ACC112 (cell line): ENCODE measurements at regions not wholly inside any gene's neighbourhood (a gene's known extent, or its start where the extent isn't known, plus 50 kb on each side); places are given as distances from the start of the nearest gene placed in this dataset.

ENCODE experiments used
- H2AFZ ChIP-seq: fragments of 200-600 bp; sonication (generic); one replicate; pipeline ENCODE4 v1.6.0; 2017; ENCODE audit warnings: antibody characterized with exemption, low read length; ENCODE audit not compliant: unreplicated experiment
- H3K27ac ChIP-seq: fragments of 200-600 bp; sonication (generic); 2 replicates; pipeline ENCODE4 v1.5.1; 2014; ENCODE audit warnings: low read depth, mild to moderate bottlenecking, antibody characterized with exemption, low read length, moderate library complexity
- H3K27me3 ChIP-seq: fragments of 200-600 bp; sonication (generic); 2 replicates; pipeline ENCODE4 v1.6.1; 2014; ENCODE audit warnings: mild to moderate bottlenecking, antibody characterized with exemption, low read length, moderate library complexity, mixed read lengths; ENCODE audit not compliant: insufficient read depth
- H3K36me3 ChIP-seq: fragments of 200-600 bp; sonication (generic); 2 replicates; pipeline ENCODE4 v1.6.1; 2016; ENCODE audit warnings: mild to moderate bottlenecking, antibody characterized with exemption, low read length, moderate library complexity, mixed read lengths; ENCODE audit not compliant: insufficient read depth
- H3K4me1 ChIP-seq: fragments of 200-600 bp; sonication (generic); one replicate; pipeline ENCODE4 v1.6.1; 2016; ENCODE audit warnings: low read length, mixed read lengths; ENCODE audit not compliant: insufficient read depth, unreplicated experiment, control insufficient read depth
- H3K4me3 ChIP-seq: fragments of 200-600 bp; sonication (generic); 2 replicates; pipeline ENCODE4 v1.5.1; 2014; ENCODE audit warnings: mild to moderate bottlenecking, low read depth, low read length
- H3K79me2 ChIP-seq: fragments of 200-600 bp; sonication (generic); one replicate; pipeline ENCODE4 v1.6.0; 2016; ENCODE audit warnings: low read length; ENCODE audit not compliant: control insufficient read depth, unreplicated experiment, insufficient read depth

GRCh38 chr11:134008634-134009071 lies 51.9 kb upstream of the IGSF9B start:
- H3K4me1 ChIP-seq: no peaks in the 10 kb centered on the region
- no peak overlapping the region for H2AFZ ChIP-seq
- no peak overlapping the region for H3K4me3 ChIP-seq
- H3K36me3 ChIP-seq: no peaks in the 10 kb centered on the region
- peaks cover 31% of the 10 kb centered on the region for H3K27me3 ChIP-seq
- no peak overlapping the region for H3K27ac ChIP-seq
- H3K79me2 ChIP-seq: no peaks in the 10 kb centered on the region

GRCh38 chr11:134013518-134013917 lies 55.4 kb upstream of the JAM3 start:
- H3K79me2 ChIP-seq: no peaks in the 10 kb centered on the region
- peaks cover 60% of the 10 kb centered on the region for H3K27me3 ChIP-seq
- no peaks in the 10 kb centered on the region for H3K4me1 ChIP-seq
- no peak overlapping the region for H3K4me3 ChIP-seq
- H2AFZ ChIP-seq: no peak overlapping the region
- H3K27ac ChIP-seq: no peak overlapping the region
- no peaks in the 10 kb centered on the region for H3K36me3 ChIP-seq

GRCh38 chr11:134014511-134014910 lies 54.4 kb upstream of the JAM3 start:
- Histone ChIP-seq H3K4me3 (no peak overlapping the region), H2AFZ (no peak overlapping the region), H3K27me3 (peaks cover 61% of the 10 kb centered on the region), H3K79me2 (no peaks in the 10 kb centered on the region), H3K4me1 (no peaks in the 10 kb centered on the region), H3K27ac (no peak overlapping the region), H3K36me3 (no peaks in the 10 kb centered on the region)

GRCh38 chr11:134015556-134015955 lies 53.3 kb upstream of the JAM3 start:
- Histone ChIP-seq H2AFZ (no peak overlapping the region), H3K27ac (no peak overlapping the region), H3K27me3 (peaks cover 59% of the 10 kb centered on the region), H3K4me1 (no peaks in the 10 kb centered on the region), H3K4me3 (no peak overlapping the region), H3K79me2 (no peaks in the 10 kb centered on the region), H3K36me3 (no peaks in the 10 kb centered on the region)

- no peak overlapping the region for H3K4me3 ChIP-seq
- no peaks in the 10 kb centered on the region for H3K4me1 ChIP-seq
- H3K27me3 ChIP-seq: peaks cover 63% of the 10 kb centered on the region
- H2AFZ ChIP-seq: no peak overlapping the region
- no peak overlapping the region for H3K27ac ChIP-seq
- no peaks in the 10 kb centered on the region for H3K79me2 ChIP-seq
- no peaks in the 10 kb centered on the region for H3K36me3 ChIP-seq
Observed at GRCh38 chr11:134017511-134018430, 51.1 kb upstream of the JAM3 start.
